Kidney epithelial cell (primary cell): ENCODE measurements at regions not wholly inside any gene's neighbourhood (a gene's known extent, or its start where the extent isn't known, plus 50 kb on each side); places are given as distances from the start of the nearest gene placed in this dataset.
"Not testable (repeated sequence)": the region's sequence is repeated elsewhere in the genome, so short reads cannot be mapped to it uniquely, and the experiment has no call there.

Experiments
- DNase-seq: peaks from one replicate; pipeline ENCODE4 v3.0.0-alpha.2; 2010; ENCODE audit warnings: low read depth
- H3K27me3 ChIP-seq: 2 replicates; pipeline ENCODE4 v1.6.0; 2011; ENCODE audit warnings: low read length; ENCODE audit not compliant: control insufficient read depth, insufficient read depth
- H3K36me3 ChIP-seq: 2 replicates; pipeline ENCODE4 v1.5.1; 2011; ENCODE audit warnings: low read length; ENCODE audit not compliant: control insufficient read depth, insufficient read depth
- H3K4me3 ChIP-seq: 2 replicates; pipeline ENCODE4 v1.5.1; 2011; ENCODE audit warnings: low read depth, mild to moderate bottlenecking, control low read depth, low read length
- TF ChIP-seq, protein P1 (sequence below): IDR thresholded peaks from 2 replicates; pipeline ENCODE4 v1.5.1; 2011; ENCODE audit warnings: mild to moderate bottlenecking, moderate library complexity, low read length, control low read depth, inconsistent platforms; ENCODE audit not compliant: insufficient read depth, poor library complexity, severe bottlenecking

GRCh38 chrX:74207539-74207938 is 96.4 kb upstream of the ZCCHC13 start:
- DNase-seq, result no peak
- Histone ChIP-seq H3K27me3 (no peaks in the 10 kb centered on the region), H3K4me3 (no peak overlapping the region), H3K36me3 (no peaks in the 10 kb centered on the region)
- TF ChIP-seq, protein P1, sequence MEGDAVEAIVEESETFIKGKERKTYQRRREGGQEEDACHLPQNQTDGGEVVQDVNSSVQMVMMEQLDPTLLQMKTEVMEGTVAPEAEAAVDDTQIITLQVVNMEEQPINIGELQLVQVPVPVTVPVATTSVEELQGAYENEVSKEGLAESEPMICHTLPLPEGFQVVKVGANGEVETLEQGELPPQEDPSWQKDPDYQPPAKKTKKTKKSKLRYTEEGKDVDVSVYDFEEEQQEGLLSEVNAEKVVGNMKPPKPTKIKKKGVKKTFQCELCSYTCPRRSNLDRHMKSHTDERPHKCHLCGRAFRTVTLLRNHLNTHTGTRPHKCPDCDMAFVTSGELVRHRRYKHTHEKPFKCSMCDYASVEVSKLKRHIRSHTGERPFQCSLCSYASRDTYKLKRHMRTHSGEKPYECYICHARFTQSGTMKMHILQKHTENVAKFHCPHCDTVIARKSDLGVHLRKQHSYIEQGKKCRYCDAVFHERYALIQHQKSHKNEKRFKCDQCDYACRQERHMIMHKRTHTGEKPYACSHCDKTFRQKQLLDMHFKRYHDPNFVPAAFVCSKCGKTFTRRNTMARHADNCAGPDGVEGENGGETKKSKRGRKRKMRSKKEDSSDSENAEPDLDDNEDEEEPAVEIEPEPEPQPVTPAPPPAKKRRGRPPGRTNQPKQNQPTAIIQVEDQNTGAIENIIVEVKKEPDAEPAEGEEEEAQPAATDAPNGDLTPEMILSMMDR, result no peak

DNA sequence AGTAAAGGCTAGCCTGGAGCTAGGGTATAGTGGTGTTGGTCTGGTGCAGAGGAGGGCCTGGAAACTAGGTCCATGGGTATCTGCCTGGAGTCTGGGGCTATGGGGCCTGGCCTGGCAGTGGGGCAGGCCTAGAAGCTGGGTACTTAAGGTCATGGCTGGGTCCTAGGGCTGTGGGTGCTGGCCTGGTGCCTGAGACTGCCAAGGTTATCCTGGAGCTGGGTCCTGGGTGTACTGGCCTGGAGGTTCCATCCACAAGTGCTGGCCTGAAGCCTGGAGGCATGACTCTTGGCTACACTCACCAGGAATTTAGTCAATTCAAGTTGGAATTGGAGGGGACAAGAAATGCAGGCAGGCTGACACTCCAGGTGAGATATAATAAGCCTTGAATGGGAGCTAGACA is 108.4 kb upstream of the ZCCHC13 start:
- TF ChIP-seq, protein P1, result no peak
- Histone ChIP-seq H3K36me3 (no peaks in the 10 kb centered on the region), H3K27me3 (no peaks in the 10 kb centered on the region)

GRCh38 chrX:74195120-74195519 is 108.9 kb upstream of the ZCCHC13 start:
- Histone ChIP-seq H3K36me3 (no peaks in the 10 kb centered on the region), H3K27me3 (no peaks in the 10 kb centered on the region), H3K4me3 (no peak overlapping the region)
- no peak for DNase-seq
- TF ChIP-seq, protein P1, result no peak

More for the DNA sequence above, 108.4 kb upstream of the ZCCHC13 start:
- DNase-seq, result no peak
- no peak overlapping the region for H3K4me3 ChIP-seq

DNA sequence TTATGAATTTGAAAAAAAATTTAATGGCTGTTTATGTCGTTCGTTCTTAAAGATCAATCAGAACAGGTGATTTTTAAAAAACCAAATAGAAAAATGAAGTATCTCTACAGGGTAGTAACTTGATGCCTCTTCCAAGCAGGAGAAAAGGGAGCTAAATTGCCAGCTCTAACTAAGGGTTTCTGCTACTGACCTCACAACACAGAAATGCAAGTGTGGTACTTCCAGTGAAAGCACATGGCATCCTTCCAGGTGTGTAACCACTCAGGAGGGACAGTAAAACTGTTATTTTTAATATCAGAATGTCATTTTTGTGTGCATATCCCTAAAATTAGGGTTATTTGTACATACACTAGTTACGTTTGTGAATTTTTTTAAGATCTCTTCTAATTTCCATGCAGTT is 116.8 kb upstream of the ZCCHC13 start:
- TF ChIP-seq, protein P1, result no peak

DNA sequence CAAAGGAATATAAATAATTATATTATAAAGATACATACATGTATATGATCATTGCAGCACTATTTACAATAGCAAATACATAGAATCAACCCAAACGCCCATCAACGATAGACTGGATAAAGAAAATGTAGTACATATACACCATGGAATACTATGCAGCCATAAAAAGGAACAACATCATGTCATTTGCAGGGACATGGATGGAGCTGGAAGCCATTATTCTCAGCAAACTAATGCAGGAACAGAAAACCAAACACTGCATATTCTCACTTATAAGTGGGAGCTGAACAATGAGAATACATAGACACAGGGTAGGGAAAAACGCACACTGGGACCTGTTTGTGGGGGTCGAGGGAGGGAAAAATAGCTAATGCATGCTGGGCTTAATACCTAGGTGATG is 120.9 kb upstream of the ZCCHC13 start:
- DNase-seq, H3K36me3 ChIP-seq, H3K4me3 ChIP-seq, H3K27me3 ChIP-seq: not testable (repeated sequence)

More for the DNA sequence above, 116.8 kb upstream of the ZCCHC13 start:
- no peaks in the 10 kb centered on the region for H3K36me3 ChIP-seq
- H3K27me3 ChIP-seq, result no peaks in the 10 kb centered on the region
- H3K4me3 ChIP-seq, result no peak overlapping the region
- no peak for DNase-seq

DNA sequence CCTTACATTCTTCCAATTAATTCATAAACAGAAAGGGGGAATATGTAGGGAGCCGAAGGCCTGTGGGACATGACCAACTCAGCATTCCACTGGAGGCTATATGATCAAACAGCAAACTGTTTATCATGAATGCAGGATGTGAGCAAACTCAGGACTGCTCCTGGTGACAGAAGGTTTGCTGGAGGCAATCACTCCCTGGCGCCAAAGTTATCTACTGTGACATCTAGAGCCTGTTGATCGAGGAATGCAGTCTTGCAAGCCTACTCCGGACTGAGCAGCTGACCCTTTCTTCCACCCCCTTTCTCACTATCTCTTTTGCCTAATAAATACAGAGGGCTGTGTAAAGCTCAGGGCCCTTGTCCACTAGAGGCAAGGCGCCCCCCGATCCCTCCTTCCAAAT is 122.0 kb upstream of the ZCCHC13 start:
- H3K4me3 ChIP-seq, H3K27me3 ChIP-seq, DNase-seq, H3K36me3 ChIP-seq: not testable (repeated sequence)

DNA sequence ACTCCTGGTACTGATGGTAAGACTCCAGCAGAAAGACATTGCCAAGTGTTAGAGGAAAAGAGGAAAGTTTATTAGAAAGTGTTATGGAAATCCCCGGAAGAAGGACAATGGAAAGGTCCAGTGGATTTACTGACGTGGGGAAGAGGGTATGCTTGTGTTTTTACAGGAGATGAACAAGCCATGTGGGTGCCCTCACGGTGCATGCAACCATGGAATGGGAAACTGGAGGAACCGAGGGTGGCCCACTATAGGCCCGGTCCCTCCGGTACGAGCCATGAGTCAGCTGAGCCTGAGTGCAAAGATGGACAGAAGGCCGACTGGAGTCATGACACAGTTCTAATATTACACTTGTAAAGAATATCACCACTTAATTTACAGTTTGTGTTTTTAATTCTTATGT is 123.3 kb upstream of the ZCCHC13 start:
- H3K36me3 ChIP-seq, result no peaks in the 10 kb centered on the region
- no peaks in the 10 kb centered on the region for H3K27me3 ChIP-seq
- DNase-seq, result no peak
- no peak overlapping the region for H3K4me3 ChIP-seq
- TF ChIP-seq, protein P1, result no peak
